Endothelial cell of umbilical vein (primary cell): ENCODE measurements at regions not wholly inside any gene's neighbourhood (a gene's known extent, or its start where the extent isn't known, plus 50 kb on each side); places are given as distances from the start of the nearest gene placed in this dataset.

Source experiments
- CTCF ChIP-seq, 2 donors: IDR thresholded peaks; 1 replicate in 1 of 2; 2 replicates in 1 of 2; pipeline ENCODE4 v1.5.1; 2011; ENCODE audit warnings: low read length in 2 of 2, mild to moderate bottlenecking in 2 of 2, moderate library complexity in 2 of 2, control low read depth in 1 of 2, inconsistent platforms in 1 of 2, low read depth in 1 of 2; ENCODE audit not compliant: insufficient read depth in 1 of 2; ENCODE audit errors: extremely low read depth in 1 of 2
- EZH2 ChIP-seq: IDR thresholded peaks from 2 replicates; pipeline ENCODE4 v1.6.1; 2012; ENCODE audit warnings: borderline replicate concordance, low read depth, mild to moderate bottlenecking, moderate library complexity, low read length, inconsistent platforms; ENCODE audit not compliant: severe bottlenecking
- FOS ChIP-seq: IDR thresholded peaks from 2 replicates; pipeline ENCODE4 v1.6.1; 2011; ENCODE audit warnings: mild to moderate bottlenecking, low read length, moderate library complexity, borderline replicate concordance; ENCODE audit not compliant: insufficient read depth
- JUN ChIP-seq: IDR thresholded peaks from 2 replicates; pipeline ENCODE4 v1.6.1; 2011; ENCODE audit warnings: borderline replicate concordance, low read depth; ENCODE audit not compliant: insufficient read length, insufficient read depth
- POLR2A ChIP-seq: IDR thresholded peaks from 2 replicates; pipeline ENCODE4 v1.6.1; 2012; ENCODE audit warnings: low read depth, mild to moderate bottlenecking, control low read depth, low read length
- POLR2AphosphoS5 ChIP-seq: IDR thresholded peaks from 2 replicates; pipeline ENCODE4 v1.6.1; 2012; ENCODE audit warnings: low read depth, mild to moderate bottlenecking, control low read depth, low read length, moderate library complexity; ENCODE audit not compliant: insufficient read depth

- TF ChIP-seq POLR2A (no peak), CTCF (IDR thresholded peaks at IDR 0.05; ENCODE audit: extremely low read depth in 1 of 2, insufficient read depth in 1 of 2, low read depth in 1 of 2, low read length in 2 of 2) (no peak), EZH2 (no peak), POLR2AphosphoS5 (no peak), JUN (no peak), FOS (no peak)
Measured at GRCh38 chr1:199033661-199034060, 394.8 kb downstream of the PTPRC start.
